Activated naive CD8-positive, alpha-beta T cell treated with anti-CD3 and anti-CD28 coated beads for 36 hours (primary cell): ENCODE measurements at regions not wholly inside any gene's neighbourhood (a gene's known extent, or its start where the extent isn't known, plus 50 kb on each side); places are given as distances from the start of the nearest gene placed in this dataset.

Source experiments
- DNase-seq: peaks from one replicate; pipeline ENCODE4 v3.0.0; 2021
- H3K27ac Mint-ChIP-seq: one replicate; pipeline ENCODE4 v1.8.0; 2022; ENCODE audit warnings: mild to moderate bottlenecking, moderate library complexity, mixed read lengths
- H3K27me3 Mint-ChIP-seq: one replicate; pipeline ENCODE4 v1.8.0; 2022; ENCODE audit warnings: mild to moderate bottlenecking, mixed read lengths
- H3K36me3 Mint-ChIP-seq: one replicate; pipeline ENCODE4 v1.8.0; 2021; ENCODE audit warnings: mild to moderate bottlenecking, mixed read lengths
- H3K4me1 Mint-ChIP-seq: one replicate; pipeline ENCODE4 v1.8.0; 2021; ENCODE audit warnings: mixed read lengths
- H3K4me3 Mint-ChIP-seq: one replicate; pipeline ENCODE4 v1.8.0; 2022; ENCODE audit warnings: mild to moderate bottlenecking, moderate library complexity, mixed read lengths
- H3K9me3 Mint-ChIP-seq: one replicate; pipeline ENCODE4 v1.8.0; 2022; ENCODE audit warnings: mixed read lengths

DNA sequence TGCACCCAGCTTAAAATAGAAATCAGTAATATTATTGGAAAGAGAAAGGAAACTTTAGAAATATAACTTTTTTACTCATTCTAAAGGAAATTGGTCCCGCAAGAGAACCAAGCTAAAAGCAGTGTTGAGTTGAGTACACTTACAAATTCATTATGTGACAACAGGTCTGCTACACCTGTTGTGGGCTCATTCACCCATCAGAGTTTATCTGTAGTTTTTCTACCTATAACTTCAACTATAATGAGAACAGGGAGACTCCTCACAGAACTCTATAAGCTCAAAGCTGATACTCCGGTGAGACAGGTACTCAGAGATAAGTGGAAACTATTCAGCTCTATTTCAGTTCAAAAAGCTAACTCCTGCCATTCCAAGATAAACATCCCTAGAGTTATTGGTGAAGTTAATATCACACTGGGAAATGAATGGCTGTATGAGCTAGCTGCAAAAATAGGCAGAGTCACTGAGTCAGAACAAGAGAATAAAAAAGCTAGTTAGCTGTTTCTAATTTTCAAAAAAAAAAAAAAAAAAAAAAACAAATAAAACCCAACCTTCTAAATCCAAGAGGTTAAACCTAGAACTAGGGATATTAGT is 121.3 kb downstream of the PPP1R3A start:
- no peaks in the 10 kb centered on the region for H3K9me3 Mint-ChIP-seq
- H3K4me1 Mint-ChIP-seq = no peaks in the 10 kb centered on the region
- no peak overlapping the region for H3K4me3 Mint-ChIP-seq
- H3K36me3 Mint-ChIP-seq = no peaks in the 10 kb centered on the region
- no peaks in the 10 kb centered on the region for H3K27me3 Mint-ChIP-seq
- H3K27ac Mint-ChIP-seq = no peak overlapping the region
- no peak for DNase-seq

DNA sequence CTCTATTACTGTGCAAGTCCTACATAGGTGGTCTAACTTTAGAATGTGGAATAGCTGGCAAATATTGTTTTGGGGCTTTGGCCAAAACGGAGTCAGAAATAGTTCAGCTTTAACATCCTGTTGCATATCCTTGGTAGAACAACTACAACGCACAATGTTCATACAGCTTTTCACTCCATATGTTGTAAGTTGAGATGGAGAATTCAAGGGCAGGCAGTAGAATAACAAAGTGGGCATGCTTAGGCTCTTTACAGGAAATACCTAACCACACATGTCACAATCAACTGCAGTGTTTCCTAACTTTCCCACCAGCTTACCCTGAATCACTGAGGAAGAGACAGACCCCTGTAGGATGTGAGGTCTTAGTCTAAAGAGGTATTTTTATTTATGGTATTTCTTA is 122.3 kb downstream of the PPP1R3A start:
- Mint-ChIP-seq H3K36me3 (no peaks in the 10 kb centered on the region), H3K27ac (no peak overlapping the region), H3K27me3 (no peaks in the 10 kb centered on the region), H3K4me3 (no peak overlapping the region), H3K4me1 (no peaks in the 10 kb centered on the region), H3K9me3 (no peaks in the 10 kb centered on the region)
- DNase-seq = no peak

- no peaks in the 10 kb centered on the region for H3K36me3 Mint-ChIP-seq
- no peak for DNase-seq
- no peak overlapping the region for H3K4me3 Mint-ChIP-seq
- no peaks in the 10 kb centered on the region for H3K9me3 Mint-ChIP-seq
- no peaks in the 10 kb centered on the region for H3K4me1 Mint-ChIP-seq
- no peak overlapping the region for H3K27ac Mint-ChIP-seq
- H3K27me3 Mint-ChIP-seq = no peaks in the 10 kb centered on the region
Observed at GRCh38 chr7:113794573-113794972, 124.2 kb downstream of the PPP1R3A start.

DNA sequence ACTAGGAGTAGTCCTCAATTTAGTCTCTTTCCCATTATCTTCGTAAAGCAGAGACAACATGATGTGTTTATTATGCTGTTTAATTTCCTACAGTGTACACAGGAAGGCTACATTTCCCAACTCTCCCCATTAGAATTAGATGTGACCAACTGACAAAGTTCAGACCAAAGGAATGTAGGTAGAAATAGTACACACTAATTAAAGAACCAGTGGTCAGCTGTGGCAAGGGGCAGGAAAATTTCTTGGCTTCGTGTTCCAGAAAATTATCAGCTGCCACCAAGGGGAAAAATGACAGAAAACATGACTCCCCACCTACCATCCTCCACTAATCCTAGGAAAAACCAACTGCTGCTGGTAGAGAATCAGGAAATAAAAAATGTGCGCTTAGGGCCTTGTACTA is 125.6 kb downstream of the PPP1R3A start:
- Mint-ChIP-seq H3K4me3 (no peak overlapping the region), H3K36me3 (no peaks in the 10 kb centered on the region), H3K27me3 (no peaks in the 10 kb centered on the region), H3K4me1 (no peaks in the 10 kb centered on the region), H3K27ac (no peak overlapping the region), H3K9me3 (no peaks in the 10 kb centered on the region)
- DNase-seq = no peak

DNA sequence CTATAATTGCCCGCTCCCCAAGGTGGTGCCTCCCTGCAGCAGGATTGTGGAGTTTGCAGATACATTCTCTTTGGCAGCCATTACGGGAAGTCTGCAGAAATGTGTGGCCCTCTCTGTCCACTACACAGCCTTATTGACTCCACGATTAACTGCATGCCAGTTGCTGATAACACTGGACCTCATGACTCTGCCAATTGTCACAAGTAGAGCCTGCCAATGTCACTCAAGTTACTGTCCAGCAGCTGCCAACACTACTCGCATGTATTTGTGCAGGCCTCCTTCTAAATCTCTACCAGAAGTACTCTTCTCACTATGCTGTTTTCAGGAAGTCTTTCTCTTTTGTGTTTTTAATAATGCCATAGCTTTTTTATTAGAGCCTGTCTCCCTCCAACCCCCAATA is 128.8 kb downstream of the PPP1R3A start:
- no peaks in the 10 kb centered on the region for H3K27me3 Mint-ChIP-seq

DNA sequence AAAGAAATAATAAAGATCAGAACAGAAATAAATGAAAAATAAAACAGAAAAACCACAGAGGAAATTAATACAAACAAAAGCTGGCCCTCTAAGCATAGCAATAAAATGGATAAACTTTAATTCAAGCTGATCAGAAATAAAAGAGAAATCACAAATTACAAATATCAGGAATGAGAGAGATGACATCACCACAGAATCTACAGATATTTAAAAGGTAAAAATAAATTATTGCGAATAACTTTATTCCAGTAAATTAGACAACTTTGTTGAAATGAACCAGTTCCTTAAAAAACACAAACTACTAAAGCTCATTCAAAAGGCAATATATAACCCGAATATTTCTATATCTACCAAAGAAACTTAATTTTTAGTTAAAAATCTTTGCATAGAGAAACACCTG is 131.7 kb downstream of the PPP1R3A start:
- no peaks in the 10 kb centered on the region for H3K4me1 Mint-ChIP-seq
- no peak for DNase-seq
- no peaks in the 10 kb centered on the region for H3K9me3 Mint-ChIP-seq
- H3K4me3 Mint-ChIP-seq = no peak overlapping the region
- H3K27me3 Mint-ChIP-seq = no peaks in the 10 kb centered on the region
- H3K36me3 Mint-ChIP-seq = no peaks in the 10 kb centered on the region
- H3K27ac Mint-ChIP-seq = no peak overlapping the region

More for the DNA sequence above, 128.8 kb downstream of the PPP1R3A start:
- no peaks in the 10 kb centered on the region for H3K9me3 Mint-ChIP-seq
- H3K36me3 Mint-ChIP-seq = no peaks in the 10 kb centered on the region
- H3K4me3 Mint-ChIP-seq = no peak overlapping the region
- no peak for DNase-seq
- no peaks in the 10 kb centered on the region for H3K4me1 Mint-ChIP-seq
- no peak overlapping the region for H3K27ac Mint-ChIP-seq

DNA sequence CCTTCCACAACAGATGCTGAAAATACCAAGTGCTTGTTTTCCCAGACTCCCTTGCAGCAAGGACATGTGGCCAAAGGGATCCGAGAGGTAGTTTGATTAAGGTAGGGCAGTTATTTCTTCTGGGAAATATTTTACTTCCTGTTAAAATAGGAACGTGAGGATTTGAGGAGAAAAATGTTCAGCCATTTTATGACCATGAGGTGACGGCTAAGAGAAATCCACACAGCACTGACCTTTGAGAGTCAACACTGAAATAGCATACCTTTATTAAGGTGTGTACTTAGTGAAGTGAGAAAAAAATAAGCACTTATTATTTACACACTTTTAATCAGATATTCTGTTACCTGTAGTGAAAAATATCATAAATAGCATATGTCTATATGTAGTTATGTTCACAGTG is 133.9 kb downstream of the PPP1R3A start:
- Mint-ChIP-seq H3K4me1 (no peaks in the 10 kb centered on the region), H3K4me3 (no peak overlapping the region), H3K36me3 (no peaks in the 10 kb centered on the region), H3K27ac (no peak overlapping the region), H3K9me3 (no peaks in the 10 kb centered on the region), H3K27me3 (no peaks in the 10 kb centered on the region)
- no peak for DNase-seq

GRCh38 chr7:113784316-113784715 is 134.5 kb downstream of the PPP1R3A start:
- H3K36me3 Mint-ChIP-seq = no peaks in the 10 kb centered on the region
- DNase-seq = no peak
- no peaks in the 10 kb centered on the region for H3K9me3 Mint-ChIP-seq
- no peaks in the 10 kb centered on the region for H3K27me3 Mint-ChIP-seq
- no peak overlapping the region for H3K27ac Mint-ChIP-seq
- no peaks in the 10 kb centered on the region for H3K4me1 Mint-ChIP-seq
- H3K4me3 Mint-ChIP-seq = no peak overlapping the region

DNA sequence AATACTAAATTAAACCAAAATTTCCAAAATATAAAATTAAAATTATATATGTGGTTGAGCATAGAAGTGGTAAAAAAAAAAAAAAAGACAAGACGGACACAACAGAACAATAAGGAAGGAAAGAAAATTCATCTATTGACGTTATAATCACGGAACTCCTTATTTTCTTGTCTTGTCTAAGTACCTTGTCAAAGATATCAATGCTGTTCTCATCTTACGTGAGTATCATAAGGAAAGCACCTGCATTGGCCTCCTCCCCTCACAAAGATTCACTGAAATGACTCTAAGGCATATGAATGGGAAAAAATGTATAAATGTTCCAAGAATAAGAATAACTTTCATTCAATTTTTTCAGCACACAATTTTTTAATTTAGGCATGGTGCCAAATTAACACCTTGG is 135.4 kb downstream of the PPP1R3A start:
- Mint-ChIP-seq H3K27me3 (no peaks in the 10 kb centered on the region), H3K27ac (no peak overlapping the region), H3K4me3 (no peak overlapping the region), H3K36me3 (no peaks in the 10 kb centered on the region), H3K9me3 (no peaks in the 10 kb centered on the region), H3K4me1 (no peaks in the 10 kb centered on the region)
- no peak for DNase-seq

DNA sequence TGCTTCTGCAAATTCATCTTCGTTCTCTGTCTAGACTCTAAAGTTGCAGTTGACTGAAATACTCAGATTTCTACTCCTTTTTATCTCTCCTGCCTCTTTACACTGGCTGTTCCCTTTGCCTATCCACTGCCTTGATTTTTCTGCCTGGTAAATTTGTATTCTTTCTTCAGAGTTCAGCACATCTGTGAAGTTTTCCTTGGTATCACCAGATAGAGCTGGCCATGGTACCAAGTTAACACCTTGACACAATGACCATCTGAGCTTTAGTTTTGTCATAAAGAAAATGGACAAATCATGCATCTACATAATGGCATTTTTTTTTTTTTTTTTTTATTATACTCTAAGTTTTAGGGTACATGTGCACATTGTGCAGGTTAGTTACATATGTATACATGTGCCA is 143.0 kb downstream of the PPP1R3A start:
- no peak for DNase-seq
- H3K9me3 Mint-ChIP-seq = no peaks in the 10 kb centered on the region
- no peak overlapping the region for H3K27ac Mint-ChIP-seq
- H3K27me3 Mint-ChIP-seq = no peaks in the 10 kb centered on the region
- no peaks in the 10 kb centered on the region for H3K4me1 Mint-ChIP-seq
- H3K4me3 Mint-ChIP-seq = no peak overlapping the region
- H3K36me3 Mint-ChIP-seq = no peaks in the 10 kb centered on the region

DNA sequence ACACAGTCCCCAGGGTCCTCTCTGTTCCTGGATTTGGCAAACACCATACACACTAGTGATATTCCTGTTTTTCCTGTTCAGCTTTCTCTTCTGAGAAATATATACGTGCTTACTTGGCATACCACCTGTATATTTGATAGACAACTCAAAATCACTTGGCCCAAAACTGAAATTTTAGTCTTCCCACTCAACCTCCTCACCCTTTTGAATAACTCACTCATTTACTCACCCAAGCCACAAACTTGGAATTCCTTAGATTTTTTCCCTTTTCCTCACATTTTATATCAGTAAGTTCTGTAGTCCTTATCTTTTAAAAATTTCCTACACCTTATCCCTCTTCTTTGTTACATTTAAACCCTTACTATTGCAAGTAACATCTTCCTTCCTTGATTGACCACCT is 143.4 kb downstream of the PPP1R3A start:
- Mint-ChIP-seq H3K27me3 (no peaks in the 10 kb centered on the region), H3K4me1 (no peaks in the 10 kb centered on the region), H3K36me3 (no peaks in the 10 kb centered on the region), H3K27ac (no peak overlapping the region), H3K9me3 (no peaks in the 10 kb centered on the region), H3K4me3 (no peak overlapping the region)
- DNase-seq = no peak

DNA sequence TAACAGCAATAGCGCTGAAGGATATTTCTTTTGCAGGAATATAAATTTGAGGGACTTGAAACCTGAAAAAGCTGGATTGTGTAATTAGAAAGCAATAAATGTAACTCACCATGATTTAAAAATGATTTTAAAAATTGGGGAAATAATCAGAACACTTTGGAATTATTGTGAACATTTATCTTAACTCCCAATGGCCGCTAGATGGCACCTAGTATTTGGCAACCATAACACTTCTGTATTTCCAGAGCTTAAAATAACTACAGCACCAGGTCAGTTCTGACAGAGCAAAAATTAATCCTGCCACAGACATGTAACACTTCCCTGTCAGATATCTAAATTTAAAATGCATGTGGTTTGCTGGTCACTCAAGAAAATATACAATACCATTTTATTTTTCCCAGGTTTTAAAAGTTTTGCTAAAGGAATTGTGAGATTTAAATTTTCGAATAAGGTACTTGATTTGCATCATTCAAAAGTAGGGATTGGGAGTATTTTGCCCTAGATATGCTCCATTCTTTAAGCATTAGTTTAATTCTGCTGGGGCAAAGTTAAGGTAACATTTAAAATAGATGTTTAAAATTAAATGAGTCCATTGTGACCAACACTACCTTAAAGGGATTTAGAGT is 144.5 kb downstream of the PPP1R3A start:
- DNase-seq = no peak
- no peaks in the 10 kb centered on the region for H3K36me3 Mint-ChIP-seq
- H3K27ac Mint-ChIP-seq = no peak overlapping the region
- H3K9me3 Mint-ChIP-seq = peaks cover 2% of the 10 kb centered on the region
- no peaks in the 10 kb centered on the region for H3K4me1 Mint-ChIP-seq
- H3K4me3 Mint-ChIP-seq = no peak overlapping the region
- H3K27me3 Mint-ChIP-seq = no peaks in the 10 kb centered on the region

DNA sequence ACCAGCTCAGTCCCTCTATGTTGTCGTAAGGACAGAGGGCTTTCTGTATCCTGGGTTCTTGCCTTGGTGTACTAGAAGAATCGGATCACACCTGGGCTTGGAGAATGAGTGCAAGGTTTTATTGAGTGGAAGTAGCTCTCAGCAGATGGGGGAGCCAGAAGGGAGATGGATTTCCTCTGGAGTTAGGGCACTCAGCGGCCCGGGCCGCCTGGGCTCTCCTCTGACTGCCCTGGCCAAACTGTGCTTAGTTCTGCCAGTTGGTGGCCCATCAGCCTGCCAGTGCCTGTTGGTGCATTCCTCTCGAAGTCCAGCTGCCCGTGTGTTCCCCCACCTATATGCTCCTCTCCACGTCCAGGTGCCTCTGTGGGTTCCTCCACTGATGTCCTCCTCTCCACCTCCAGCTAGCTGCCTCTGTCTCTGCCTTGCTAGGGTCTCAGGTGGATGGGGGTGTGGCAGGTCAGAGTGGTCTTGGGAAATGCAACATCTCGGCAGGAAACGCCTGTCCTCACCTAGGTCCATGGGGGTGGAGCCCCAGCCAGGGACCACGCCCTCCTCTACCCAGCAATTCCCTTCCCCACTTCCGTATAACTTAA is 148.6 kb downstream of the PPP1R3A start:
- Mint-ChIP-seq H3K27me3 (no peaks in the 10 kb centered on the region), H3K36me3 (no peaks in the 10 kb centered on the region), H3K27ac (no peak overlapping the region), H3K4me3 (no peak overlapping the region), H3K4me1 (no peaks in the 10 kb centered on the region), H3K9me3 (peaks cover 2% of the 10 kb centered on the region)
- DNase-seq = no peak

GRCh38 chr7:113768387-113768786 is 150.4 kb downstream of the PPP1R3A start:
- Mint-ChIP-seq H3K4me1 (no peaks in the 10 kb centered on the region), H3K27me3 (no peaks in the 10 kb centered on the region), H3K9me3 (peaks cover 2% of the 10 kb centered on the region), H3K4me3 (no peak overlapping the region), H3K36me3 (no peaks in the 10 kb centered on the region), H3K27ac (no peak overlapping the region)
- DNase-seq = no peak

GRCh38 chr7:113764401-113765035 is 154.3 kb downstream of the PPP1R3A start:
- Mint-ChIP-seq H3K4me3 (no peak overlapping the region), H3K27me3 (no peaks in the 10 kb centered on the region), H3K36me3 (no peaks in the 10 kb centered on the region), H3K27ac (no peak overlapping the region), H3K4me1 (no peaks in the 10 kb centered on the region), H3K9me3 (peaks cover 2% of the 10 kb centered on the region)
- DNase-seq = no peak

DNA sequence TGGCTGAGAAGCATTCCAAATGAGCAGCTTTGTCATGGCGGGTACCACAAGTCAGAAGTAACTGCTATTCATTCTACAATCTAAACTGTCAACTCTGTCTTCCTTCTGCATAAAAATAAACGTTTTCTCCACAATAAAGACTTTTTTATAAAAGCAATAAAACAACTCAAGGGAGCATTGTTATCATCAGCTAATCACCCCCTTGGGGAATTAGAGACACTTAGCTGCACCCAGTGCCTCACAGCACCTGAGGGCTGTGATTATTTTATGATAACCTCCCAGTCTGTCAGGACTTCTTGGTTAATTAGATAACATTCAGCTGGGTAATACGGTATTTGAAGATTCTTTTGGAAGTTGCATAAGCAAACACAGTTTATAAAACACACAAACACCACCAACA is 155.6 kb downstream of the PPP1R3A start:
- no peak overlapping the region for H3K4me3 Mint-ChIP-seq
- no peaks in the 10 kb centered on the region for H3K9me3 Mint-ChIP-seq
- H3K27me3 Mint-ChIP-seq = no peaks in the 10 kb centered on the region

More for the DNA sequence above, 155.6 kb downstream of the PPP1R3A start:
- H3K4me1 Mint-ChIP-seq = no peaks in the 10 kb centered on the region
- DNase-seq = no peak
- H3K27ac Mint-ChIP-seq = no peak overlapping the region
- H3K36me3 Mint-ChIP-seq = no peaks in the 10 kb centered on the region
